ENCODE measurements at regions not wholly inside any gene's neighbourhood (a gene's known extent, or its start where the extent isn't known, plus 50 kb on each side); places are given as distances from the start of the nearest gene placed in this dataset.
"Not testable (repeated sequence)": the region's sequence is repeated elsewhere in the genome, so short reads cannot be mapped to it uniquely, and the experiment has no call there.

DNA sequence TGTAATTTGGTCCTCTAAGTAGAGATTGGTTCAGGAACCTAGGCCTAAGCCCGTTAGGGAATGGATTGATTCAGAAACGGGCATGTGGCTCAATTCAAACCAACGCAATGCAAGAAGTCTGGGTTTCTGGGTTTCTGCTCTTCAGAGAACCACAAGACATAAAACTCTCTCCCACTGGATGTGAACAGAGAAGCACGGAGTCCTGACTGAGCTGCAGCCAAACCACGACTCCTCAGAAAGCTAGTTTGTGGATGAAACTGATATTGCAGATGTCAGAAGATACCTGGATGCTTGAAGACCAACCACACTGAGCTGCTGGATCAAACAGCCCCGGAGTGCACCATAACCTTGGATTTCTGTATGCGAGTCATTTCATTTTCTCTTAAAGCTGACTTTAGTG, 50.0 kb downstream of the SOD2 start:
- in situ Hi-C loops (cut with MboI; ENCODE audit: low pct_unique_long_range_greater_than_20kb, low sequenced_read_pairs) = loop anchor here (25.0 kb wide), 1 partner anchor 456 kb away; no protein-coding TSS in a partner anchor
- no peak for DNase-seq

- no peak for DNase-seq
- in situ Hi-C loops (cut with MboI; ENCODE audit: low pct_unique_long_range_greater_than_20kb, low sequenced_read_pairs) = loop anchor here (25.0 kb wide), 1 partner anchor 455 kb away; no protein-coding TSS in a partner anchor
Measured at GRCh38 chr6:159642481-159642880, 50.6 kb downstream of the SOD2 start.

- DNase-seq = no peak
Measured at GRCh38 chr6:159640722-159641482, 52.1 kb downstream of the SOD2 start.

DNA sequence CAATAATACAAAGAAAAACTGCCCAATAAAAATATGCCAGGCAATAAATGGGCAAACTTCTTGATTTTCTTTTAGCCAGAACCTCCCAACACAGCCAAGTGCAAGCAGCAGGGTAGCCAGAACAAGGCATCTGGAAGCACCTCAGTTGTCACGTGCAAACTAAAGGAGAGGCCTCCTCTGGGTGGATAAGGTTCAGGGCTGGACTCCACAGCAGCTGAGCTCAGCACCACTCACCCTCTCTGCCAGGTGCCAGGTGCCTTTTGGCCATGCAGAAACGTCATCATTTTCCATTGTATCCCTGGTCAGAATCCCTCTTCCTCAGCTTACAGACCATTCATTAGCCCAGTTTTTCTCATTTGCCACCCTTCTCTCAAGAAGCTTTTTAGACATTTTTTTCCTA, 52.7 kb downstream of the SOD2 start:
- in situ Hi-C loops (cut with MboI; ENCODE audit: low pct_unique_long_range_greater_than_20kb, low sequenced_read_pairs) = loop anchor here (25.0 kb wide), 1 partner anchor 453 kb away; no protein-coding TSS in a partner anchor
- no peak for DNase-seq

More at GRCh38 chr6:159640722-159641482, 52.1 kb downstream of the SOD2 start:
- in situ Hi-C loops (cut with MboI; ENCODE audit: low pct_unique_long_range_greater_than_20kb, low sequenced_read_pairs) = loop anchor here (25.0 kb wide), 1 partner anchor 454 kb away; no protein-coding TSS in a partner anchor

GRCh38 chr6:159639721-159640120, 53.3 kb downstream of the SOD2 start:
- no peak for DNase-seq
- in situ Hi-C loops (cut with MboI; ENCODE audit: low pct_unique_long_range_greater_than_20kb, low sequenced_read_pairs) = loop anchor here (25.0 kb wide), 1 partner anchor 452 kb away; no protein-coding TSS in a partner anchor

GRCh38 chr6:159633196-159633595, 59.8 kb downstream of the SOD2 start:
- in situ Hi-C loops (cut with MboI; ENCODE audit: low pct_unique_long_range_greater_than_20kb, low sequenced_read_pairs) = loop anchor here (25.0 kb wide), 1 partner anchor 446 kb away; no protein-coding TSS in a partner anchor
- DNase-seq = peak; percentile 27

GRCh38 chr6:159631886-159632285, 61.2 kb downstream of the SOD2 start:
- DNase-seq = no peak

GRCh38 chr6:159627939-159628338, 65.1 kb downstream of the SOD2 start:
- DNase-seq = no peak
- in situ Hi-C loops (cut with MboI; ENCODE audit: low pct_unique_long_range_greater_than_20kb, low sequenced_read_pairs) = loop anchor here (25.0 kb wide), 1 partner anchor 441 kb away; no protein-coding TSS in a partner anchor

More at GRCh38 chr6:159631886-159632285, 61.2 kb downstream of the SOD2 start:
- in situ Hi-C loops (cut with MboI; ENCODE audit: low pct_unique_long_range_greater_than_20kb, low sequenced_read_pairs) = loop anchor here (25.0 kb wide), 1 partner anchor 445 kb away; no protein-coding TSS in a partner anchor

DNA sequence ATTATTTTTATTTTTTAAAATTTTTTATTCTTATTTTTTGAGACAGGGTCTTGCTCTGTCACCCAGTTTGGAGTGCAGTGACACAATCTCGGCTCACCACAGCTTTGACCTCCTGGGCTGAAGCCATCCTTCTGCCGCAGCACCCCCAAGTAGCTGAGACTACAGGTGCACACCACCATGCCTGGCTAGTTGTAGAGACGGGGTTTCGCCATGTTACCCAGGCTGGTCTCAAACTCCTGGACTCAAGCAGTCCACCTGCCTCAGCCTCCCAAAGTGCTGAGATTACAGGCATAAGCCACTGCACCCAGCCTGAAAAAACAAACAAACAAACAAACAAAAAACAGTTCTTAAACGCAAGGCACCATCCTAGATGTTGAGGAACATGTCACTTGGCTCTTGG, 66.5 kb downstream of the SOD2 start:
- in situ Hi-C loops (cut with MboI; ENCODE audit: low pct_unique_long_range_greater_than_20kb, low sequenced_read_pairs) = loop anchor here (25.0 kb wide), 1 partner anchor 439 kb away; no protein-coding TSS in a partner anchor

GRCh38 chr6:159623156-159623555, 69.9 kb downstream of the SOD2 start:
- in situ Hi-C loops (cut with MboI; ENCODE audit: low pct_unique_long_range_greater_than_20kb, low sequenced_read_pairs) = no loop called here
- no peak for DNase-seq

More for the DNA sequence above, 66.5 kb downstream of the SOD2 start:
- DNase-seq = not testable (repeated sequence)

DNA sequence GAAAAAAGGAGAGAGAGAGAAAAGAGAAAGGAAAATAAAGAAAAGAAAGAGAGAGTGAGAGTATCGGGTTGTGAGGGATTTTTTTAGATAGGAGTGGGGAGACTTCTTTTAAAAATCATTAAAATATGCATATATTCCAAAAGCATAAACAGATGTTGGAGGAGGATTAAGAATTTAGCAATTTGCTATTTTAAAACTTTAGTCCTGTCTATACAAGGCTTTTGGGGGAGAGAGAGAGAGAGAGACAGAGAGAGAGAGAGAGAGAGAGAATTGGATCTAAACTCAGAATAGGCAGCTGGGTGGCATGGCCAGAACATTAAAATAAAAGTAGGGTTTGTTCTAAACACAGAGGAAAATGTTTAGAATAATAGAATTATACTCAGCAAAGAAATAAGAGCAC, 72.1 kb downstream of the SOD2 start:
- in situ Hi-C loops (cut with MboI; ENCODE audit: low pct_unique_long_range_greater_than_20kb, low sequenced_read_pairs) = no loop called here

DNA sequence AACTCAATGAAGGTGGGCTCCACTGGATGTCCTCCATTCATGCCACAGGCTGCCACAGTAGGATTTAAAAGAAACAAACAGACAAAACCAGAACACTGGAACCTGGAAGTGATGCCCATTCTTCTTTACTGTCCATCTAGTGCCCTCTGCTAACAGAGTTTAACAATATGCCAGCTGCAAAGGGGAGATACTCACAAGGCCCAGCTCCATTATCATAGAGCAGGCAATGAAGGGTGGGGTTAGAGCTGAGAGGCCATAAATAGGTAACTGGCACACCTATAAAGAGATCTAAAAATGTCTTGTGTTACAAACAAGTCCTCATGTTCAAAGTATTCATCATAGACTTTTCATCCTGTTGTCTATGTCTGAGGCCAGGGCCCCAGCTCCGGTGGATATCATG, 75.6 kb downstream of the SOD2 start:
- in situ Hi-C loops (cut with MboI; ENCODE audit: low pct_unique_long_range_greater_than_20kb, low sequenced_read_pairs) = no loop called here
- DNase-seq = no peak

More for the DNA sequence above, 72.1 kb downstream of the SOD2 start:
- DNase-seq = no peak

- no peak for DNase-seq
- in situ Hi-C loops (cut with MboI; ENCODE audit: low pct_unique_long_range_greater_than_20kb, low sequenced_read_pairs) = no loop called here
Measured at GRCh38 chr6:159616456-159616855, 76.6 kb downstream of the SOD2 start.

DNA sequence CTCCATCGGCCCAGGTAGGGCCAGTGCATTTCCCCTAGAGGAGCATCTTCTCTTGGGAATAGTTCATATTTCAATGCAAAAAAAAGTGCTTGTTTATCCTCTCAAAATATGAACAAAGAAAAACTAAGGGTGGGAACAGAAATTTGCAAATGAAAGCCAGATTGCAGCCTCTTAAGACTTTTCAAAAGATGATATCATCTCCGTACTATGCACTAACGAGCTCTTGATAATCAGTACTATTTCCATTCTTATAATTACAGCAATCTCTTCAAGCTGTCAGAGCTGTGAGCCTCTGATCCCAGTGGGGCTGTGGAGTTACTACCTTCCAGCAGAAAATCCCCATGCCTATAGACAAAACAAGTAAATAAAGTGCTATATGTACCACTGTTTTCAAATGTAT, 77.1 kb downstream of the SOD2 start:
- in situ Hi-C loops (cut with MboI; ENCODE audit: low pct_unique_long_range_greater_than_20kb, low sequenced_read_pairs) = no loop called here
- DNase-seq = no peak

GRCh38 chr6:159610881-159611280, 82.2 kb downstream of the SOD2 start:
- DNase-seq = no peak
- in situ Hi-C loops (cut with MboI; ENCODE audit: low pct_unique_long_range_greater_than_20kb, low sequenced_read_pairs) = no loop called here

DNA sequence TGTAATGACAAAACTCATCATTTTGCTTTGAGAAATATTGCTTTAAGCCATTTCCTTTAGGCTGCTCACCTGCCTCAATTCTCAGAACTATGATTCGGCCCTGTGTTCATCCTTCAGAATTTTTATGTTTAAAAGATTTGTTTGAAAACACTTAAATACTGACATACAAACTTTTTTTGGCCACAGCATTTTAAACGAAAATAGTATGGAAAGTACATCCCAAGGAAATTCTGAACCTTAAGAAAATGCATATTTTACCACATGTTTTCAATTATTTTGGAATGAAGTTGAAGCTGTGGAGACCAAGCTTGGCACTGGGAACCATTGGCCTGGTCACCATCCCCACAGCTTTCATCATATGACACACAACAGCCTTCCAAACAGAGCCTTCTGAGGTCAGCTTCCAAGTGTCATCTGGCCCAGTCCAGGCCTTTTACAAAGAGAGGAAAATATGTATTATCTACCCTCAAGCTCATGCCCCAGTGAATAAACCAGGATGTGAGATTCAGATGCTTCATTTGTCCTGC, 83.3 kb downstream of the SOD2 start:
- in situ Hi-C loops (cut with MboI; ENCODE audit: low pct_unique_long_range_greater_than_20kb, low sequenced_read_pairs) = no loop called here
- DNase-seq = no peak

- in situ Hi-C loops (cut with MboI; ENCODE audit: low pct_unique_long_range_greater_than_20kb, low sequenced_read_pairs) = no loop called here
- DNase-seq = peak; percentile 10
Measured at GRCh38 chr6:159608961-159609651, 83.9 kb downstream of the SOD2 start.

DNA sequence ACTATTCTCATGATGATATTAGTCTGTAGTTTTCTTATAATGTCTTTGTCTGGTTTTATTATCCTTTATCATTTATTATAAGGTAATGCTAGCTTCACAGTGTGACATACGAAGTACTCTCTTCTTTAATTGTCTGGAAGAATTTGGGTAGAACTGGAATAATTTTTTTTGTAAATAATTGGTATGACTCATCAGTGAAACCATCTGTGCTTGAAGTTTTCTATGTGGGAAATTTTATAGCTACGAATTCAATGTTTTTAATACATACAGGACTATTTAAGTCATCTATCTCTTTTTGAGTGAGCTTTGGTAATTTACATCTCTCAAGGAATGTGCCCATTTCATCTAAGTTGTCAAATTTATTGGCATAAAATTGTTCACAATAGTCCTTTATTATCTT, 86.3 kb downstream of the SOD2 start:
- in situ Hi-C loops (cut with MboI; ENCODE audit: low pct_unique_long_range_greater_than_20kb, low sequenced_read_pairs) = no loop called here
- no peak for DNase-seq

GRCh38 chr6:159604443-159604956, 88.5 kb downstream of the SOD2 start:
- in situ Hi-C loops (cut with MboI; ENCODE audit: low pct_unique_long_range_greater_than_20kb, low sequenced_read_pairs) = no loop called here
- no peak for DNase-seq

Measured in KBM-7 (cell line).